Left ventricle myocardium superior (tissue), 1 donor: ENCODE measurements at regions not wholly inside any gene's neighbourhood (a gene's known extent, or its start where the extent isn't known, plus 50 kb on each side); places are given as distances from the start of the nearest gene placed in this dataset.
A peak's percentile ranks its signal among the peaks of the same experiment; 100 is the strongest.

Source experiments
- ATAC-seq: fragments of 200-7000 bp; cut with Tn5 transposase; one replicate; pipeline ENCODE4 v1.9.1; 2020; ENCODE audit warnings: mild to moderate bottlenecking, moderate library complexity
- DNase-seq: peaks from one replicate; pipeline ENCODE4 v3.0.0-alpha.2; 2020
- intact Hi-C: fragments of 100-400 bp; cut with micrococcal nuclease; formaldehyde crosslinking; loops from one replicate; pipeline ENCODE4 v1.11.0; 2022
- donor health status: DM: no; HTN: yes; CAD: no; lungs with severe emphysema.

- DNase-seq: no peak
- no peak for ATAC-seq
Observed at GRCh38 chr20:16939051-16939450, 190.9 kb downstream of the OTOR start.

GRCh38 chr20:16940701-16941100 is 192.5 kb downstream of the OTOR start:
- intact Hi-C loops: no loop called here
- ATAC-seq: no peak
- DNase-seq: no peak

More at GRCh38 chr20:16939051-16939450, 190.9 kb downstream of the OTOR start:
- intact Hi-C loops: no loop called here

GRCh38 chr20:16942051-16942450 is 193.9 kb downstream of the OTOR start:
- intact Hi-C loops: no loop called here
- DNase-seq (no peak), ATAC-seq (no peak)

- no peak for DNase-seq
- no peak for ATAC-seq
- intact Hi-C loops: no loop called here
Observed at GRCh38 chr20:16942756-16943155, 194.6 kb downstream of the OTOR start.

GRCh38 chr20:16944745-16945144 is 196.6 kb downstream of the OTOR start:
- DNase-seq: no peak
- intact Hi-C loops: no loop called here
- ATAC-seq: no peak

GRCh38 chr20:16945619-16946018 is 197.5 kb downstream of the OTOR start:
- intact Hi-C loops: no loop called here
- ATAC-seq: no peak

GRCh38 chr20:16946097-16946496 is 197.9 kb downstream of the OTOR start:
- ATAC-seq (no peak), DNase-seq (no peak)
- intact Hi-C loops: no loop called here

More at GRCh38 chr20:16945619-16946018, 197.5 kb downstream of the OTOR start:
- DNase-seq: no peak

- no peak for ATAC-seq
- DNase-seq: no peak
- intact Hi-C loops: no loop called here
Observed at GRCh38 chr20:16947479-16947878, 199.3 kb downstream of the OTOR start.

GRCh38 chr20:16951876-16952275 is 203.7 kb downstream of the OTOR start:
- no peak for ATAC-seq

GRCh38 chr20:16952965-16953364 is 204.8 kb downstream of the OTOR start:
- ATAC-seq (no peak), DNase-seq (no peak)
- intact Hi-C loops: no loop called here

More at GRCh38 chr20:16951876-16952275, 203.7 kb downstream of the OTOR start:
- intact Hi-C loops: no loop called here
- DNase-seq: no peak

GRCh38 chr20:16953858-16954257 is 205.7 kb downstream of the OTOR start:
- intact Hi-C loops: no loop called here
- ATAC-seq: no peak
- DNase-seq: no peak

- no peak for DNase-seq
- intact Hi-C loops: no loop called here
- ATAC-seq: no peak
Observed at GRCh38 chr20:16955462-16955861, 207.3 kb downstream of the OTOR start.

GRCh38 chr20:16955971-16956370 is 207.8 kb downstream of the OTOR start:
- DNase-seq (no peak), ATAC-seq (no peak)
- intact Hi-C loops: no loop called here

GRCh38 chr20:16965401-16965800 is 217.2 kb downstream of the OTOR start:
- no peak for DNase-seq
- ATAC-seq: no peak
- intact Hi-C loops: no loop called here

GRCh38 chr20:16966276-16966880 is 218.2 kb downstream of the OTOR start:
- intact Hi-C loops: no loop called here
- DNase-seq (no peak), ATAC-seq (no peak)

GRCh38 chr20:16968099-16968498 is 219.9 kb downstream of the OTOR start:
- no peak for ATAC-seq
- intact Hi-C loops: no loop called here
- DNase-seq: no peak

- DNase-seq (no peak), ATAC-seq (no peak)
- intact Hi-C loops: no loop called here
Observed at GRCh38 chr20:16970776-16971175, 222.6 kb downstream of the OTOR start.

GRCh38 chr20:16974080-16974854 is 226.1 kb downstream of the OTOR start:
- ATAC-seq: no peak
- intact Hi-C loops: no loop called here

GRCh38 chr20:16974855-16975162 is 226.7 kb downstream of the OTOR start:
- no peak for ATAC-seq
- DNase-seq: no peak
- intact Hi-C loops: no loop called here

More at GRCh38 chr20:16974080-16974854, 226.1 kb downstream of the OTOR start:
- peak; percentile 27 for DNase-seq

GRCh38 chr20:16975682-16976081 is 227.5 kb downstream of the OTOR start:
- intact Hi-C loops: no loop called here
- ATAC-seq: no peak

GRCh38 chr20:16978497-16978896 is 230.3 kb downstream of the OTOR start:
- no peak for ATAC-seq
- DNase-seq: no peak
- intact Hi-C loops: no loop called here

More at GRCh38 chr20:16975682-16976081, 227.5 kb downstream of the OTOR start:
- DNase-seq: no peak
